Stomach (tissue), 8 donors: ENCODE measurements at regions not wholly inside any gene's neighbourhood (a gene's known extent, or its start where the extent isn't known, plus 50 kb on each side); places are given as distances from the start of the nearest gene placed in this dataset.
"Not testable (repeated sequence)": the region's sequence is repeated elsewhere in the genome, so short reads cannot be mapped to it uniquely, and the experiment has no call there.

Experiments used
- DNase-seq, 2 donors: peaks; one replicate each; pipeline versions ENCODE4 v3.0.0 to v3.0.0-alpha.2; 2013 to 2019
- H3K27ac ChIP-seq, 5 donors: fragments of 200-600 bp in 4 of 5; sonication (generic) in 4 of 5; one replicate each; pipeline ENCODE4 v1.5.1; 2013 to 2019; ENCODE audit warnings: mild to moderate bottlenecking in 1 of 5, moderate library complexity in 1 of 5
- H3K27me3 ChIP-seq, 3 donors: fragments of 200-600 bp; sonication (generic); one replicate each; pipeline ENCODE4 v1.5.1; 2017 to 2019; ENCODE audit warnings: mixed run types in 1 of 3
- H3K36me3 ChIP-seq, 4 donors: fragments of 200-600 bp; sonication (generic); 1 replicate in 3 of 4; 2 replicates in 1 of 4; pipeline ENCODE4 v1.5.1; 2016 to 2019
- H3K4me1 ChIP-seq, 4 donors: fragments of 200-600 bp; sonication (generic); one replicate each; pipeline ENCODE4 v1.5.1; 2016 to 2019
- H3K4me3 ChIP-seq, 4 donors: fragments of 200-600 bp; sonication (generic) in 3 of 4; one replicate each; pipeline ENCODE4 v1.5.1; 2016 to 2019; ENCODE audit warnings: mild to moderate bottlenecking in 1 of 4
- H3K9me3 ChIP-seq, 4 donors: fragments of 200-600 bp; sonication (generic); one replicate each; pipeline ENCODE4 v1.5.1; 2016 to 2019
- CTCF ChIP-seq, 7 experiments: fragments of 450-650 bp in 4 of 7; fragments of 200-600 bp in 3 of 7; sonication (generic) in 3 of 7; IDR thresholded peaks; one replicate each; pipeline ENCODE4 v1.5.1; 2016 to 2019; ENCODE audit warnings: antibody characterized with exemption in 7 of 7, control low read depth in 2 of 7, mild to moderate bottlenecking in 1 of 7
- EP300 ChIP-seq: sonication (generic); formaldehyde crosslinking; IDR thresholded peaks from one replicate; pipeline ENCODE4 v1.6.1; 2017; ENCODE audit warnings: antibody characterized with exemption
- POLR2A ChIP-seq, 4 donors: fragments of 450-650 bp; IDR thresholded peaks; one replicate each; pipeline ENCODE4 v1.6.1; 2016; ENCODE audit warnings: antibody characterized with exemption in 4 of 4, control low read depth in 2 of 4, mild to moderate bottlenecking in 1 of 4, moderate library complexity in 1 of 4
- POLR2AphosphoS5 ChIP-seq, 3 donors: sonication (generic); formaldehyde crosslinking; IDR thresholded peaks; one replicate each; pipeline ENCODE4 v1.6.1; 2016; ENCODE audit warnings: antibody characterized with exemption in 3 of 3
- WGBS, 5 donors: extraction: QIAGEN DNeasy Blood & Tissue Kit in 3 of 5; methylation state at CpG; one replicate each; pipeline versions ENCODE4 v1.1.5 to v1.1.7; 2013 to 2018; 5-methylcytosine and 5-hydroxymethylcytosine counted together
- intact Hi-C: fragments of 100-400 bp; cut with DNase I; formaldehyde crosslinking; loops from one replicate; pipeline ENCODE4 v1.15.1; 2023; ENCODE audit warnings: low total_unique reads
- donor health status: healthy with polysubstance abuse.
- donor health status: Bipolar disorder and iron deficiency.
- donor health status: healthy.

- TF ChIP-seq CTCF (IDR thresholded peaks at IDR 0.05) (no peak), POLR2AphosphoS5 (IDR thresholded peaks at IDR 0.05) (no peak), POLR2A (IDR thresholded peaks at IDR 0.05) (no peak), EP300 (no peak)
- intact Hi-C loops: no loop called here
- Histone ChIP-seq H3K36me3 (no peaks in the 10 kb centered on the region), H3K27me3 (no peaks in the 10 kb centered on the region), H3K4me1 (no peaks in the 10 kb centered on the region), H3K9me3 (no peaks in the 10 kb centered on the region), H3K27ac (no peak overlapping the region), H3K4me3 (no peak overlapping the region)
- 72 to 84% (median 75%) methylated on average over 1 of the region's 1 CpG for WGBS, 5 donors
- no peak for DNase-seq
Observed at GRCh38 chr6:130494729-130495128, 128.9 kb downstream of the TMEM200A start.

DNA sequence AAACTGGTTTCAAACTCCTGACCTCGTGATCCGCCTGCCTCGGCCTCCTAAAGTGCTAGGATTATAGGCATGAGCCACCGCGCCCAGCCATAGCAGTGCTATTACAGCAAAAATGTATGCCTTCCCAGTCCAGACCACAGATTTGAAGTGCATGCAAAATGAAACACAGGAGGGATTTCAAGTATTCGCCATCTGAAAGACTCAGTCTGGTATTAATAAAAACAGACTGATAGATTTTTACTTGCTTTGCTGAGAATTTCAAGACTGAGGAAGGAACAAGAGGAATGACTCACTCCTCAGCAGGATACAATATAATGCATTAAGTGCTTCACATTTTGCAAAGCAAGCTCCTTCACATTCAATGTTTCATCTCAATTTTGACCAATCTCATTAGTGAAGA, 134.9 kb downstream of the TMEM200A start:
- intact Hi-C loops: no loop called here
- H3K27me3 ChIP-seq: no peaks in the 10 kb centered on the region

DNA sequence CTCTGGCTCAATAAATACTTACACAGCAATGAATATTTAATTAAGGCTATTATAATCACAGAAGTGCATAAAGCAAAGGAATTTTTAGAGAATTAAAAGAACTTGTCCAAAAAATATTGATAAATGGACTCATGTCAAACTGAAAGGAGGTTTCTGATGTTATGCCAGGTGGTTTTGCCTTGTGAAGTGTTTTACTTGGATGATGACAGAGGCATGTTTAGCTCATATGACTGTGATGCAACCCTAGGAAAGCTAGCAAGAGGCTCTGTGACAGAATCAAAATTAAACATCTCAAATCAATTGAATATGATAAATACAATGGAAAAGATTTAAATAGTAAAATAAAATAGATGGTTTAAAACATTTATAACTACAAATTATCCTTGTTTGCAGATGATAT, 137.3 kb downstream of the TMEM200A start:
- intact Hi-C loops: no loop called here
- no peak for DNase-seq
- H3K36me3 ChIP-seq: no peaks in the 10 kb centered on the region
- H3K27ac ChIP-seq: no peak overlapping the region
- H3K9me3 ChIP-seq: no peaks in the 10 kb centered on the region
- H3K4me1 ChIP-seq: no peaks in the 10 kb centered on the region
- no peaks in the 10 kb centered on the region for H3K27me3 ChIP-seq
- no peak overlapping the region for H3K4me3 ChIP-seq
- no peak for TF ChIP-seq POLR2A (IDR thresholded peaks at IDR 0.05)
- TF ChIP-seq POLR2AphosphoS5 (IDR thresholded peaks at IDR 0.05): no peak
- no peak for TF ChIP-seq CTCF (IDR thresholded peaks at IDR 0.05)
- TF ChIP-seq EP300: no peak

More for the DNA sequence above, 134.9 kb downstream of the TMEM200A start:
- no peak overlapping the region for H3K4me3 ChIP-seq
- 82 to 95% (median 91%) methylated on average over 5 to 6 of the region's 6 CpGs for WGBS, 5 donors
- H3K36me3 ChIP-seq: no peaks in the 10 kb centered on the region
- no peak overlapping the region for H3K27ac ChIP-seq
- no peaks in the 10 kb centered on the region for H3K9me3 ChIP-seq
- no peak for DNase-seq
- H3K4me1 ChIP-seq: no peaks in the 10 kb centered on the region
- no peak for TF ChIP-seq POLR2A (IDR thresholded peaks at IDR 0.05)
- TF ChIP-seq CTCF (IDR thresholded peaks at IDR 0.05): no peak
- TF ChIP-seq EP300: no peak
- no peak for TF ChIP-seq POLR2AphosphoS5 (IDR thresholded peaks at IDR 0.05)

GRCh38 chr6:130505808-130506598, 140.2 kb downstream of the TMEM200A start:
- H3K27me3 ChIP-seq: no peaks in the 10 kb centered on the region
- no peak overlapping the region for H3K4me3 ChIP-seq
- TF ChIP-seq POLR2A (IDR thresholded peaks at IDR 0.05) (no peak), CTCF (IDR thresholded peaks at IDR 0.05) (no peak), POLR2AphosphoS5 (IDR thresholded peaks at IDR 0.05) (no peak), EP300 (no peak)
- H3K9me3 ChIP-seq: no peaks in the 10 kb centered on the region
- WGBS, 5 donors: 49 to 58% (median 55%) methylated on average over 4 of the region's 4 CpGs
- no peaks in the 10 kb centered on the region for H3K36me3 ChIP-seq
- intact Hi-C loops: no loop called here
- no peak overlapping the region for H3K27ac ChIP-seq
- H3K4me1 ChIP-seq: no peaks in the 10 kb centered on the region
- DNase-seq: no peak

- H3K4me3 ChIP-seq, H3K4me1 ChIP-seq, H3K9me3 ChIP-seq, H3K36me3 ChIP-seq, DNase-seq, intact Hi-C loops, H3K27ac ChIP-seq, H3K27me3 ChIP-seq: not testable (repeated sequence)
- 44 to 53% (median 50%) methylated on average over 5 of the region's 5 CpGs for WGBS, 5 donors
Observed at GRCh38 chr6:130507005-130507665, 141.3 kb downstream of the TMEM200A start.
